HEK293 (cell line): ENCODE measurements at regions not wholly inside any gene's neighbourhood (a gene's known extent, or its start where the extent isn't known, plus 50 kb on each side); places are given as distances from the start of the nearest gene placed in this dataset.
"Not testable (repeated sequence)": the region's sequence is repeated elsewhere in the genome, so short reads cannot be mapped to it uniquely, and the experiment has no call there.

Experiments
- CTCF ChIA-PET: fragments of 350-600 bp; formaldehyde crosslinking; extraction: SDS; loops from one replicate; lab custom pipeline; 2021; ENCODE audit warnings: antibody characterized with exemption; lab: Yijun Ruan, JAX
- POLR2A ChIA-PET: fragments of 300-600 bp; formaldehyde crosslinking; extraction: SDS; loops from one replicate; lab custom pipeline; 2020; ENCODE audit warnings: antibody characterized with exemption, inconsistent platforms; lab: Yijun Ruan, JAX
- H3K27ac ChIP-seq: fragments of 200-500 bp; sonication (Bioruptor generic); 2 replicates; pipeline ENCODE4 v1.5.1; 2014; ENCODE audit warnings: low read depth, low read length, control low read depth, inconsistent platforms; ENCODE audit errors: extremely low read depth
- H3K36me3 ChIP-seq, 2 experiments: fragments of 200-500 bp in 1 of 2; sonication (Bioruptor generic) in 1 of 2; 1 replicate in 1 of 2; 2 replicates in 1 of 2; pipeline ENCODE4 v1.5.1; 2014 to 2017; ENCODE audit warnings: inconsistent platforms in 2 of 2, low read length in 2 of 2; ENCODE audit not compliant: control insufficient read depth in 2 of 2, insufficient read depth in 1 of 2
- H3K4me1 ChIP-seq: fragments of 200-500 bp; sonication (Bioruptor generic); 2 replicates; pipeline ENCODE4 v1.5.1; 2014; ENCODE audit warnings: mild to moderate bottlenecking, low read length, inconsistent platforms; ENCODE audit not compliant: control insufficient read depth, insufficient read depth
- H3K4me3 ChIP-seq: 2 replicates; pipeline ENCODE4 v1.5.1; 2011; ENCODE audit warnings: low read depth, mild to moderate bottlenecking, control low read depth, low read length, moderate library complexity
- H3K9me3 ChIP-seq: fragments of 200-500 bp; sonication (Bioruptor generic); 2 replicates; pipeline ENCODE4 v1.5.1; 2014; ENCODE audit warnings: low read depth, low read length, inconsistent platforms; ENCODE audit not compliant: control insufficient read depth, insufficient read depth
- CTCF ChIP-seq: fragments of 450-650 bp; formaldehyde crosslinking; IDR thresholded peaks from 2 replicates; pipeline ENCODE4 v1.5.1; 2016; ENCODE audit warnings: missing biosample characterization, missing genetic modification characterization
- GLIS1 ChIP-seq: fragments of 450-650 bp; formaldehyde crosslinking; IDR thresholded peaks from 2 replicates; pipeline ENCODE4 v1.5.1; 2016; ENCODE audit warnings: missing biosample characterization, missing genetic modification characterization
- HOXC10 ChIP-seq: sonication (generic); formaldehyde crosslinking; IDR thresholded peaks from 2 replicates; pipeline ENCODE4 v1.8.1; 2023; ENCODE audit warnings: mild to moderate bottlenecking, missing genetic modification reagents
- KLF16 ChIP-seq: fragments of 450-650 bp; formaldehyde crosslinking; IDR thresholded peaks from 2 replicates; pipeline ENCODE4 v1.5.1; 2017; ENCODE audit warnings: missing biosample characterization, missing genetic modification characterization
- PRDM1 ChIP-seq: fragments of 450-650 bp; formaldehyde crosslinking; IDR thresholded peaks from 2 replicates; pipeline ENCODE4; 2016; ENCODE audit warnings: missing biosample characterization, missing genetic modification characterization
- TSHZ1 ChIP-seq: fragments of 450-650 bp; formaldehyde crosslinking; IDR thresholded peaks from 2 replicates; pipeline ENCODE4 v1.5.1; 2016; ENCODE audit warnings: missing biosample characterization, missing genetic modification characterization, borderline replicate concordance
- ZNF169 ChIP-seq: fragments of 450-650 bp; formaldehyde crosslinking; IDR thresholded peaks from 2 replicates; pipeline ENCODE4 v1.5.1; 2016; ENCODE audit warnings: missing biosample characterization, missing genetic modification characterization
- ZNF211 ChIP-seq: fragments of 450-650 bp; formaldehyde crosslinking; IDR thresholded peaks from 2 replicates; pipeline ENCODE4 v1.5.1; 2016; ENCODE audit warnings: low read depth, missing biosample characterization, missing genetic modification characterization
- ZNF214 ChIP-seq: fragments of 450-650 bp; formaldehyde crosslinking; IDR thresholded peaks from 2 replicates; pipeline ENCODE4 v1.5.1; 2017; ENCODE audit warnings: missing biosample characterization, mild to moderate bottlenecking, missing genetic modification characterization, borderline replicate concordance
- ZNF24 ChIP-seq: fragments of 450-650 bp; formaldehyde crosslinking; IDR thresholded peaks from 2 replicates; pipeline ENCODE4 v1.5.1; 2016; ENCODE audit warnings: missing biosample characterization, missing genetic modification characterization
- ZNF266 ChIP-seq: fragments of 450-650 bp; formaldehyde crosslinking; IDR thresholded peaks from 2 replicates; pipeline ENCODE4 v1.5.1; 2016; ENCODE audit warnings: missing biosample characterization, missing genetic modification characterization, low read depth
- ZNF274 ChIP-seq, 2 experiments: fragments of 200-500 bp in 1 of 2; fragments of 450-650 bp in 1 of 2; sonication (Bioruptor generic) in 1 of 2; formaldehyde crosslinking in 1 of 2; IDR thresholded peaks; 2 replicates each; pipeline versions ENCODE4 v1.5.1 to v1.6.1; 2014 to 2016; ENCODE audit warnings: borderline replicate concordance in 1 of 2, inconsistent platforms in 1 of 2, low read length in 1 of 2, missing biosample characterization in 1 of 2, missing genetic modification characterization in 1 of 2
- ZNF366 ChIP-seq: fragments of 450-650 bp; formaldehyde crosslinking; conservative IDR thresholded peaks from 2 replicates; pipeline ENCODE4 v1.5.1; 2016; ENCODE audit warnings: missing biosample characterization, missing genetic modification characterization
- ZNF555 ChIP-seq: fragments of 450-650 bp; formaldehyde crosslinking; conservative IDR thresholded peaks from 2 replicates; pipeline ENCODE4 v1.5.1; 2017; ENCODE audit warnings: missing biosample characterization, mild to moderate bottlenecking, missing genetic modification characterization, inconsistent platforms
- ZNF639 ChIP-seq: fragments of 450-650 bp; formaldehyde crosslinking; IDR thresholded peaks from 2 replicates; pipeline ENCODE4 v1.5.1; 2016; ENCODE audit warnings: missing biosample characterization, missing genetic modification characterization
- ZNF747 ChIP-seq: fragments of 450-650 bp; formaldehyde crosslinking; IDR thresholded peaks from 2 replicates; pipeline ENCODE4 v1.5.1; 2016; ENCODE audit warnings: missing biosample characterization, missing genetic modification characterization
- ZNF837 ChIP-seq: fragments of 450-650 bp; formaldehyde crosslinking; IDR thresholded peaks from 2 replicates; pipeline ENCODE4 v1.5.1; 2016; ENCODE audit warnings: missing biosample characterization, missing genetic modification characterization
- ZXDB ChIP-seq: fragments of 450-650 bp; formaldehyde crosslinking; IDR thresholded peaks from 2 replicates; pipeline ENCODE4 v1.5.1; 2016; ENCODE audit warnings: missing biosample characterization, missing genetic modification characterization
- TF ChIP-seq, protein P1 (sequence below): fragments of 450-650 bp; formaldehyde crosslinking; IDR thresholded peaks from 2 replicates; pipeline ENCODE4 v1.5.1; 2016; ENCODE audit warnings: missing biosample characterization, missing genetic modification characterization
- TF ChIP-seq, protein P2 (sequence below): fragments of 450-650 bp; formaldehyde crosslinking; IDR thresholded peaks from 2 replicates; pipeline ENCODE4 v1.5.1; 2016; ENCODE audit warnings: missing biosample characterization, missing genetic modification characterization

DNA sequence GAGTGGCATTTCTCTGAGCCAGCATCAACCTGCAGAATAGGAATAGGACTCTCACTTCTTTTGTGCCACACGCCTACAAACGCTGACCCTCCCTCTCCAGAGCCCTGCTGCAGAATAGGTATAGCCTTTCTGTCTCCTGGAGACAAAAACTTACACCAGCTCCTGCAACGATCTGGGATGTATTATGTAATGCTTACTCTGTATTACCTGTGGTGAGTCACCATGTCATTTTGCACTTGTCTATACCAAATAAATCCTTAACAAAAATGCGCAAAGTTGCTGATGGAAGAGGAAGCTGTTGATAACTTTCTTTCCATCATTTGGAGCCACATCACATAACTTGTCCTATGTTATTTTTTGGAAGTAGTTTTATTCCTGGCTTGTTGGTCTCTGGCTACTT lies 155.8 kb upstream of the FNDC3A start (continued):
- TF ChIP-seq PRDM1 (tag by site-specific recombination) = 0 out of 2 replicates have a peak, but pooled peaks have one; percentile 22
- TF ChIP-seq ZNF274 (IDR thresholded peaks at IDR 0.05; ENCODE audit: low read length) = no peak
- TF ChIP-seq ZNF274 (tag by site-specific recombination; IDR thresholded peaks at IDR 0.05; ENCODE audit: borderline replicate concordance) = no peak
- TF ChIP-seq ZNF366 (tag by site-specific recombination) = peak; percentile 46; the same call in 1 of the 2 replicates
- no peak for TF ChIP-seq ZNF214
- TF ChIP-seq TSHZ1 (tag by site-specific recombination) = no peak
- no peak for TF ChIP-seq ZNF24 (tag by site-specific recombination)
- no peak for TF ChIP-seq ZNF837
- no peak for TF ChIP-seq ZNF639 (tag by site-specific recombination)
- no peak for TF ChIP-seq ZNF747
- TF ChIP-seq ZNF211 (tag by site-specific recombination) = no peak
- TF ChIP-seq ZNF169 = no peak
- TF ChIP-seq ZNF266 = no peak
- TF ChIP-seq, protein P1, sequence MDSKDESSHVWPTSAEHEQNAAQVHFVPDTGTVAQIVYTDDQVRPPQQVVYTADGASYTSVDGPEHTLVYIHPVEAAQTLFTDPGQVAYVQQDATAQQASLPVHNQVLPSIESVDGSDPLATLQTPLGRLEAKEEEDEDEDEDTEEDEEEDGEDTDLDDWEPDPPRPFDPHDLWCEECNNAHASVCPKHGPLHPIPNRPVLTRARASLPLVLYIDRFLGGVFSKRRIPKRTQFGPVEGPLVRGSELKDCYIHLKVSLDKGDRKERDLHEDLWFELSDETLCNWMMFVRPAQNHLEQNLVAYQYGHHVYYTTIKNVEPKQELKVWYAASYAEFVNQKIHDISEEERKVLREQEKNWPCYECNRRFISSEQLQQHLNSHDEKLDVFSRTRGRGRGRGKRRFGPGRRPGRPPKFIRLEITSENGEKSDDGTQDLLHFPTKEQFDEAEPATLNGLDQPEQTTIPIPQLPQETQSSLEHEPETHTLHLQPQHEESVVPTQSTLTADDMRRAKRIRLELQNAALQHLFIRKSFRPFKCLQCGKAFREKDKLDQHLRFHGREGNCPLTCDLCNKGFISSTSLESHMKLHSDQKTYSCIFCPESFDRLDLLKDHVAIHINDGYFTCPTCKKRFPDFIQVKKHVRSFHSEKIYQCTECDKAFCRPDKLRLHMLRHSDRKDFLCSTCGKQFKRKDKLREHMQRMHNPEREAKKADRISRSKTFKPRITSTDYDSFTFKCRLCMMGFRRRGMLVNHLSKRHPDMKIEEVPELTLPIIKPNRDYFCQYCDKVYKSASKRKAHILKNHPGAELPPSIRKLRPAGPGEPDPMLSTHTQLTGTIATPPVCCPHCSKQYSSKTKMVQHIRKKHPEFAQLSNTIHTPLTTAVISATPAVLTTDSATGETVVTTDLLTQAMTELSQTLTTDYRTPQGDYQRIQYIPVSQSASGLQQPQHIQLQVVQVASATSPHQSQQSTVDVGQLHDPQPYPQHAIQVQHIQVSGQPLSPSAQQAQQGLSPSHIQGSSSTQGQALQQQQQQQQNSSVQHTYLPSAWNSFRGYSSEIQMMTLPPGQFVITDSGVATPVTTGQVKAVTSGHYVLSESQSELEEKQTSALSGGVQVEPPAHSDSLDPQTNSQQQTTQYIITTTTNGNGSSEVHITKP (tag by site-specific recombination) = no peak
- TF ChIP-seq KLF16 (tag by site-specific recombination) = no peak
- TF ChIP-seq, protein P2, sequence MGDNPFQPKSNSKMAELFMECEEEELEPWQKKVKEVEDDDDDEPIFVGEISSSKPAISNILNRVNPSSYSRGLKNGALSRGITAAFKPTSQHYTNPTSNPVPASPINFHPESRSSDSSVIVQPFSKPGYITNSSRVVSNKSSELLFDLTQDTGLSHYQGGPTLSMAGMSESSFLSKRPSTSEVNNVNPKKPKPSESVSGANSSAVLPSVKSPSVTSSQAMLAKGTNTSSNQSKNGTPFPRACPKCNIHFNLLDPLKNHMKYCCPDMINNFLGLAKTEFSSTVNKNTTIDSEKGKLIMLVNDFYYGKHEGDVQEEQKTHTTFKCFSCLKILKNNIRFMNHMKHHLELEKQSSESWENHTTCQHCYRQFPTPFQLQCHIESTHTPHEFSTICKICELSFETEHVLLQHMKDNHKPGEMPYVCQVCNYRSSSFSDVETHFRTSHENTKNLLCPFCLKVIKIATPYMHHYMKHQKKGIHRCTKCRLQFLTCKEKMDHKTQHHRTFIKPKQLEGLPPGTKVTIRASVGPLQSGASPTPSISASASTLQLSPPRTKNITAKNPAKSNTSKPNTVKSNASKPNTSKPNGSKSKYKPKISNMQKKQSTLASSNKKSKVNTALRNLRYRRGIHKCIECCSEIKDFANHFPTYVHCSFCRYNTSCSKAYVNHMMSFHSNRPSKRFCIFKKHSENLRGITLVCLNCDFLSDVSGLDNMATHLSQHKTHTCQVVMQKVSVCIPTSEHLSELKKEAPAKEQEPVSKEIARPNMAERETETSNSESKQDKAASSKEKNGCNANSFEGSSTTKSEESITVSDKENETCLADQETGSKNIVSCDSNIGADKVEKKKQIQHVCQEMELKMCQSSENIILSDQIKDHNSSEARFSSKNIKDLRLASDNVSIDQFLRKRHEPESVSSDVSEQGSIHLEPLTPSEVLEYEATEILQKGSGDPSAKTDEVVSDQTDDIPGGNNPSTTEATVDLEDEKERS (tag by site-specific recombination) = no peak
- no peak for TF ChIP-seq ZNF555
- TF ChIP-seq CTCF (tag by site-specific recombination) = no peak
- TF ChIP-seq ZXDB = no peak
- TF ChIP-seq HOXC10 (CRISPR knock-in tag) = no peak
- 0 out of 2 replicates have a peak, but pooled peaks have one; percentile 13 for TF ChIP-seq GLIS1
- TF ChIP-seq, all 188 proteins: peak for 6

DNA sequence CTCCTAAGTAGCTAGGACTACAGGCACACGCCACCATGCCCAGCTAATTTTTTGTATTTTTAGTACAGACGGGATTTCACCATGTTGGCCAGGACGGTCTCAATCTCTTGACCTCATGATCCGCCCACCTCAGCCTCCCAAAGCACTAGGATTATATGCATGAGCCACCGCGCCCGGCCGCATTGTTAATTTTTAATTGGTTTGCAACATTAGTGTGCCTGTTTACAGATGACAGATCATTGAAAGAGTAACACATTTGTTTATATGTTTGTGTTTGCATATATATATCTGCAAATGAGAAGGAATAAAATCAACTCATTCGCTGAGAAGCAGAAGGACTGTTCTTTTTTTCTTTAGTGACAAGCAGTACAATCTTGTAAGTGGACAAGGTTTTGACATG lies 152.2 kb upstream of the FNDC3A start:
- H3K27ac ChIP-seq, H3K9me3 ChIP-seq, H3K36me3 ChIP-seq, CTCF ChIA-PET, H3K4me3 ChIP-seq, POLR2A ChIA-PET: not testable (repeated sequence)
- H3K4me1 ChIP-seq = peaks cover 10% of the 10 kb centered on the region
